ENCODE measurements at regions not wholly inside any gene's neighbourhood (a gene's known extent, or its start where the extent isn't known, plus 50 kb on each side); places are given as distances from the start of the nearest gene placed in this dataset.
A peak's percentile ranks its signal among the peaks of the same experiment; 100 is the strongest.

GRCh38 chr6:99119109-99120031 lies 171.6 kb upstream of the FBXL4 start:
- H3K9me2 ChIP-seq (ENCODE audit: low read depth, low read length): no peaks in the 10 kb centered on the region
- H3K27ac ChIP-seq (ENCODE audit: low read depth, low read length, poor library complexity, severe bottlenecking): no peak overlapping the region
- no peak overlapping the region for H3K4me2 ChIP-seq (ENCODE audit: low read length)
- TF ChIP-seq EZH2 (IDR thresholded peaks at IDR 0.05; ENCODE audit: borderline replicate concordance, low read length): no peak
- peak; percentile 70 for TF ChIP-seq CTCF (IDR thresholded peaks at IDR 0.05; ENCODE audit: low read length)
- no peak overlapping the region for H3K9ac ChIP-seq (ENCODE audit: low read length)
- H3K79me2 ChIP-seq (ENCODE audit: insufficient read depth, low read length): no peaks in the 10 kb centered on the region
- H3K4me1 ChIP-seq (ENCODE audit: insufficient read depth, low read length, severe bottlenecking): no peaks in the 10 kb centered on the region
- H3K27me3 ChIP-seq (ENCODE audit: insufficient read depth, low read length): no peaks in the 10 kb centered on the region
- H2AFZ ChIP-seq (ENCODE audit: low read length): no peak overlapping the region
- no peak overlapping the region for H3K4me3 ChIP-seq (ENCODE audit: low read depth, low read length, poor library complexity, severe bottlenecking)
- no peaks in the 10 kb centered on the region for H3K9me3 ChIP-seq (ENCODE audit: low read length)
- H3K36me3 ChIP-seq (ENCODE audit: insufficient read depth, low read length): no peaks in the 10 kb centered on the region
- H4K20me1 ChIP-seq (ENCODE audit: insufficient read depth, low read length): no peaks in the 10 kb centered on the region
- no peaks in the 10 kb centered on the region for H3F3A ChIP-seq (ENCODE audit: insufficient read depth, low read length)

GRCh38 chr6:99114769-99115406 lies 167.1 kb upstream of the FBXL4 start:
- no peaks in the 10 kb centered on the region for H4K20me1 ChIP-seq (ENCODE audit: insufficient read depth, low read length)
- no peaks in the 10 kb centered on the region for H3F3A ChIP-seq (ENCODE audit: insufficient read depth, low read length)
- H3K9me2 ChIP-seq (ENCODE audit: low read depth, low read length): no peaks in the 10 kb centered on the region
- H3K4me2 ChIP-seq (ENCODE audit: low read length): no peak overlapping the region
- H3K9me3 ChIP-seq (ENCODE audit: low read length): no peaks in the 10 kb centered on the region
- no peaks in the 10 kb centered on the region for H3K4me1 ChIP-seq (ENCODE audit: insufficient read depth, low read length, severe bottlenecking)
- TF ChIP-seq CTCF (IDR thresholded peaks at IDR 0.05; ENCODE audit: low read length) (no peak), EZH2 (IDR thresholded peaks at IDR 0.05; ENCODE audit: borderline replicate concordance, low read length) (no peak)
- H3K36me3 ChIP-seq (ENCODE audit: insufficient read depth, low read length): no peaks in the 10 kb centered on the region
- no peak overlapping the region for H3K9ac ChIP-seq (ENCODE audit: low read length)
- no peak overlapping the region for H3K27ac ChIP-seq (ENCODE audit: low read depth, low read length, poor library complexity, severe bottlenecking)
- H3K79me2 ChIP-seq (ENCODE audit: insufficient read depth, low read length): no peaks in the 10 kb centered on the region
- H2AFZ ChIP-seq (ENCODE audit: low read length): no peak overlapping the region
- no peak overlapping the region for H3K4me3 ChIP-seq (ENCODE audit: low read depth, low read length, poor library complexity, severe bottlenecking)
- no peaks in the 10 kb centered on the region for H3K27me3 ChIP-seq (ENCODE audit: insufficient read depth, low read length)

GRCh38 chr6:99111590-99111989 lies 163.8 kb upstream of the FBXL4 start:
- Histone ChIP-seq H3K9me2 (ENCODE audit: low read depth, low read length) (no peaks in the 10 kb centered on the region), H3K4me3 (ENCODE audit: low read depth, low read length, poor library complexity, severe bottlenecking) (no peak overlapping the region), H3K4me1 (ENCODE audit: insufficient read depth, low read length, severe bottlenecking) (no peaks in the 10 kb centered on the region), H3K27ac (ENCODE audit: low read depth, low read length, poor library complexity, severe bottlenecking) (no peak overlapping the region), H3K9me3 (ENCODE audit: low read length) (no peaks in the 10 kb centered on the region), H3K79me2 (ENCODE audit: insufficient read depth, low read length) (no peaks in the 10 kb centered on the region), H3F3A (ENCODE audit: insufficient read depth, low read length) (no peaks in the 10 kb centered on the region), H3K27me3 (ENCODE audit: insufficient read depth, low read length) (no peaks in the 10 kb centered on the region), H3K36me3 (ENCODE audit: insufficient read depth, low read length) (no peaks in the 10 kb centered on the region), H3K4me2 (ENCODE audit: low read length) (no peak overlapping the region), H2AFZ (ENCODE audit: low read length) (no peak overlapping the region), H3K9ac (ENCODE audit: low read length) (no peak overlapping the region), H4K20me1 (ENCODE audit: insufficient read depth, low read length) (no peaks in the 10 kb centered on the region)
- no peak for TF ChIP-seq EZH2 (IDR thresholded peaks at IDR 0.05; ENCODE audit: borderline replicate concordance, low read length)
- no peak for TF ChIP-seq CTCF (IDR thresholded peaks at IDR 0.05; ENCODE audit: low read length)

Measured in OCI-LY1 (cell line).